ENCODE measurements at regions not wholly inside any gene's neighbourhood (a gene's known extent, or its start where the extent isn't known, plus 50 kb on each side); places are given as distances from the start of the nearest gene placed in this dataset.
"Not testable (repeated sequence)": the region's sequence is repeated elsewhere in the genome, so short reads cannot be mapped to it uniquely, and the experiment has no call there.

DNA sequence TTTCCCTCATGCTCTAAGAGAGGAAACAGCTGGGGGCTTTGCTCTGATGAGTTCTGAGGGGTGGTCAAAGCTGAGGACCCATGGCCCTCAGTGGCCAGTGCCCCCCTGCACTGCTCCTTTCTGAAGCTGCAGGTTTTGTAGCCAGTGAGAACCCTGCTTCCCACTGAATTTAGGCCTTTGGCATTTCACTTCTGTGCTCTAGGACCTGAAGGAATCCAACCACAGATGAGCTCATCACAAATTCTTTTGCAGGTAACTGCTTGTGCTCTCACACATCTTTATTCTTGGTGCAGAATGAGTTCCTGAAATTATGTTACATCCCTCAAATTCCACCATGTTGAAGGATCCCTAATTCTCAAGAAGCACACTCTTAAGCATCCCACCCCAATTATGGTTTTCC lies 248.7 kb upstream of the IRF2BP2 start:
- DNase-seq, result no peak

DNA sequence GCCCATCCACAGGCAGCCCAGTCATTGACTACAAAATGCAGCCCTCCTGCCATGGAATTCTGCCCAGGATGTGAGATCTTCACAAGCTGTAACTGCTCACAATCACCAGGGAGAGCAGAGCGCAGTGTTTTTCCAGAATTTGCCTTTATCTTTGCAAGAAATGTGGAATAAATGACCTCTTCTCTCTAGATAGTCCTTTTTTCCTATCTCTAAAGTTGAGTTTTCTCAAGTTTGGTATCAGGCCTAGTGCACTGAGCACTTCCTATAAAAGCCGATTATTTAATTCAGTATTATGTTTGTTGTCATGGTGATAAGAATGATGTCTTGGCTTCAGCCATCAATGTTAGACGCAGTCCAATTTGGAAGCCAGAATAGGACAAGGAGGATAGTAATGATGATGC lies 246.9 kb upstream of the IRF2BP2 start:
- no peak for DNase-seq

DNA sequence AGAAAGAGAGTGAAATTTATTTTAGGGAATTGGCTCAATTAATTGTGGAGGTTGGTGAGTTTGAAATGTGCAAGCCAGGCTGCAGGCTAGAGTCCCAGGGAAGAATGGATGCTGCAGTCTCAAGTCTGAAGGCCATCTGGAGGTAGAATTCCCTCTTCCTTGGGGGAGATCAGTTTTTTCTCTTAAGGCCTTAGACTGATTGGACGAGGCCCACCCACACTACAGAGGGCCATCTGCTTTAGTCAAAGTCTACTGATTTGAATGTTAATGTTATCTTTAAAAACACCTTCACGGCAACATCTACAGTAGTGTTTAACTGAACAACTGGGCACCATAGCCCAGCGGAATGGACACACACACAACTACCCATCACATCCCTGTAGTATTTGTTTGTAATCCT lies 245.9 kb upstream of the IRF2BP2 start:
- DNase-seq, result no peak

GRCh38 chr1:234854645-234855039 lies 244.7 kb upstream of the IRF2BP2 start:
- no peak for DNase-seq

DNA sequence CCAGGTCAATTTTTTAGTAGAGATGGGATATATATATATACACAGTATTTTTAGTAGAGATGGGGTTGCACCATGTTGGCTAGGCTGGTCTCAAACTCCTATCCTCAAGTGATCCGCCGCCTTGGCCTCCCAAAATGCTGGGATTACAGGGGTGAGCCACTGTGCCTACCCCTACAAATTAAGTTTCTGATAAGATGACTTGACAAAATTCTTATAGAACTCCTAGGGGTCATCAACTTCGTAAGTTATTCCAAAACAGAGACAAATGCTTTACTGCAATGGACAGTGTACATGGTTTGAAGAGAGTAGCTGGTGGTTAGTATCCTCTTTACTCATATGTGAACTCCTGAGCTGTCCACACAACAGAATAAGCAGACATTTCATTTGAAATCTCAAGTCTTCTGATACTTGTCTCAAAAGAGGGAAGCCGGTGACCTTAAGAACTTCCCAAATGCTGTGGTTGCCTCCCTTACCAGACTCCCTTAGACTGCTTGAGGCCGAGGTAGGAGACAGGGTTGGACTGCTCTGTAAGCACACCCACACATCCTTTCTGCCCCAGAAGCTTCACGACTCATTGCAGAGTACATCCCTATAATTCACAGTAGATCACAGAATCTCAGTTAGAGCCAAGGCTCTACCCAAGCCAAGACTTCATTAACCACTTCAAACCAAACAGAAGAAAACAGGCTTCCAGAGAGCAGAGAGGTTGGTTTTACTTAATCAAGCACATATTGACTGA lies 244.1 kb upstream of the IRF2BP2 start:
- no peak for DNase-seq

DNA sequence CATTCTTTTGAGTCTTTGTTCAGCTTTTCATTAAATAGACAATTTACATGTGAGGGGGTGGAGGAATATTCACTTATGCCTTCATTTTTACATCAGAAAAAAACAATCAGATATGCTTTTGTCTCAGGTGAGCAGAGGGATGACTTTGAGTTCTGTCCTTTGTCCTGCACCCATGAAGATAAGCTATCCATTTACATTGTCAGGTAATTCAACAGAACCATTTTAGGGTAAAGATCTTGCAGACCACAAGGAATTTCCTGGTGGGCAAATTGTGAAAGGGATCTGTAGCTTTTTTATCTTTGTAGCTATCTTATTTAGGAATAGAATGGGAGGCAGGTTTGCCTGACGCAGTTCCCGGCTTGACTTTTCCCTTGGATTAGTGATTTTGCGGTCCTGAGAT lies 242.7 kb upstream of the IRF2BP2 start:
- no peak for DNase-seq

DNA sequence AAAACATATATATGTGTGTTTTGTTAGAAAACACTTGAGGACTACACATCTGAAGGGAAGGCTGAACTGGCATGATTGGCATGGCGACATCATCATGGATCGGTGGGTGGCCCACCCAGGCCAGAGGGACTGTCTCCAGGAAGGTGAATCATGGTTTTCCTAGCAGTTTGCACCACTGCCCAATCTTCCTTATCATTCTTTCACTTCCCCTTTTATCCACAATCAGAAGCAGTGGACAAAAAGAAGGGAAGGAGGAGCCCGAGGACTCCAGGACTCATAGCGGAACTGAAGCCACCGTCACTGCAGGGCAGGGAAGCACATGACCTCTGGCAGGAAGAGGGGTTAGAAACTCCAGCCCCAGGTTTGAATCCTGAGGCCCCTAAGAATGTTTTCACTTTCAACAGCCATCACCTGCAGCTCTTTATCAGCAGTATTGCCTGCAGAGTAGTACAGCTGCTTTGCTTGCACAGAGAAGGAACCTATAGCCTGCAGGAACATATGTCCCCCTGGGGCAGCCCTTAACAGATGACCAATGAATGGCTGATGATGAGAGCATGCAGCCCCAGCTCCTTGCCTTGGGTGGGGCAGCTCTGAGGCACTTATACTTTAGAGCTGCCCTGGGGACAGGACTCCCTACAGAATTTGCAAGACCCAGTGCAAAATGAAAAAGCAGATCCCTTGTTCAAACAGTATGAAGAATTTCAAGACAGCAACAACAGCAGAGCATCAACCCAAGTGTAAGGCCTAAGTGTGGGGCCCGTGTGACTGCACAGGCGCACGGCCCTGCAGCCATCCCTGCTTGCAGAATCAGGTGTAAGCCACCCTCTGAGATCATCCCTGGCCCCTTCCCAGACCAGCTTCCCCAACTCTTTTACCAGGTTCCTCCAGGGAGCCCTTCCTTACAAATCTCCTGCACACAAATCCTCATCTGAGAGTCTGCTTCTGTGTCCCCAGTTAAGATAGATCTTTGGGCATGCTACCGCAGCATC lies 241.8 kb upstream of the IRF2BP2 start:
- no peak for DNase-seq

DNA sequence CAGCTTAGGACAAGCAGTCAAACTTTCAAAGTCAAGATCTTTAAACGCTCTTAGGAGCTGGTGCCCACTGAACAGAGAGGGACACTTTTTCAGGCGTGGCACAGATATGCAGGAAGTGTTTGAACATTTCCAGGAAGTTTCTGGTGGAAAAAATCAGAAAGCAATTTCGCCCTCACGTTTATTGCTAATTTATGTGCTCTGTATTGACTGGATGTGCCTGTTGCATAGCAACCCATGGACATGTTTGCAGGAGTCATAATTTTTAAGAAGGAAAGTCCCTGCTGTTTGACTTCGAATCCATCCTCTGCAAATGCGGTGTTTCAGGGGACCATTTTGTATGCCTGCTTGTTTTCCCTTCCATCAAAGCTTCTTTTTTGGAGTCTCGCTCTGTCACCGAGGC lies 239.9 kb upstream of the IRF2BP2 start:
- no peak for DNase-seq

GRCh38 chr1:234848972-234849649 lies 239.1 kb upstream of the IRF2BP2 start:
- no peak for DNase-seq

DNA sequence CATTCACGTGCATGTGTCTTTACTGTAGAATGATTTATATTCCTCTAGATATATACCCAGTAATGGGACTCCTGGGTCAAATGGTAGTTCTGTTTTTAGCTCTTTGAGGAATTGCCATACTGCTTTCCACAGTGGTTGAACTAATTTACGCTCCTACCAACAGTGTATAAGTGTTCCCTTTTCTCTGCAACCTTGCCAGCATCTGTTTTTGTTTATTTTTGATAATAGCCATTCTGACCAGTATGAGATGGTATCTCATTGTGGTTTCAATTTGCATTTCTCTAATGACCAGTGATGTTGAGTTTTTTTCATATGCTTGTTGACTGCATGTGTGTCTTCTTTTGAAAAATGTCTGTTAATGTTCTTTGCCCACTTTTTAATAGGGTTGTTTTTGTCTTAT lies 236.8 kb upstream of the IRF2BP2 start:
- DNase-seq, result not testable (repeated sequence)

- DNase-seq, result no peak
These were observed 235.9 kb upstream of the IRF2BP2 start for GRCh38 chr1:234845836-234846235.

DNA sequence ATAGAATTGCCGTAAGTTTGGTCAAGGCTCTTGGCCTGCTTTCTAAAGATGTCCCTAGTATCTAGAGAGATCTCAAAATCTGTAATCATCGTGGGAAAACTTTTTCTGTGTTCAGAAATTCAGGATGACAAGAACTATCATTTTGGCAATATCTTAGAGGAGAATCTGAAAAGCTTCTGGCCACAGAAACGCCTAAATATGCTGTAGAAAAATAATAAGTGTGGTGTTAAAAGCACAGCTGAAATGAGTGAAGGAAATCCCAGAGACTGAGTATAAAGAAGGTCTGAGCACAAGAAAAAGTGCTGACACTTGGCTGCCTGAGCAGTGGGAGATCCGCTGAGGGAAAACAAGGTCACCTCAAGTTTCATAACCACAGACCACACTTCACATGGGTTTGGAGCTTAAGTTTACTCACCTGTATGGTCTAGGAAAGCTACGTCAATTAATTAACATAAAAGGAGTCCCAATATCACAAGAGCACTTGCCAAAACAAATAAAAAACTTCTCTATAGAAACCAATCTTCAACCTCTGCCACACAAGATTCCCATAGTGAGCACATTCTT lies 235.2 kb upstream of the IRF2BP2 start:
- no peak for DNase-seq

DNA sequence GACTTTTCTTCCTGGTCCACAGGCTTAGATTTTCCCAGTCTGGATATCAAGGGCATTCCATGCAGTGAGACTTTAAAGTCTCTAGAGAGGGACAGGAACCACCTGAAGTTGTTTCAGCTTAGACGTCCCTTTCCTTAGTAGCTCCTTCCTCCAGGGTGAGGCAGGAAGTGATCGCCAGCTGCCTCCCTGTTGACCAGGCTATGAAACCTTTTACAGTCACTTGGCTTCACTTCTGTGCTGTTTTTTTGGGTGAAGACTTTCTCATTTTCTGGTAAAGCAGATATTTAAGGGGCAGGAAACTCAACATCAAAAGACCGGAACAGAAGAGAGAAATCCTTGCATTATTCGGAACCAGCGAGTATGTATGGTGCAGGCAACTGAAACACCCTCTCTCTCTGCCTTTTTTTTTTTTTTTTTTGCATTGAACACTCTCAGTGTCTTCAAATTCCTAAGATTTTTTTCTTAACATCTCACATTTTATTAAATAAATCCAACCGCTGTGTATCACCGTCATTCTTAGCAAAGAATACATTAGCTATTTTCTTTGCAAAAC lies 234.6 kb upstream of the IRF2BP2 start:
- no peak for DNase-seq

- DNase-seq, result no peak
These were observed 234.0 kb upstream of the IRF2BP2 start for GRCh38 chr1:234843946-234844345.

- no peak for DNase-seq
These were observed 233.0 kb upstream of the IRF2BP2 start for GRCh38 chr1:234842726-234843641.

GRCh38 chr1:234841710-234842231 lies 231.8 kb upstream of the IRF2BP2 start:
- no peak for DNase-seq

DNA sequence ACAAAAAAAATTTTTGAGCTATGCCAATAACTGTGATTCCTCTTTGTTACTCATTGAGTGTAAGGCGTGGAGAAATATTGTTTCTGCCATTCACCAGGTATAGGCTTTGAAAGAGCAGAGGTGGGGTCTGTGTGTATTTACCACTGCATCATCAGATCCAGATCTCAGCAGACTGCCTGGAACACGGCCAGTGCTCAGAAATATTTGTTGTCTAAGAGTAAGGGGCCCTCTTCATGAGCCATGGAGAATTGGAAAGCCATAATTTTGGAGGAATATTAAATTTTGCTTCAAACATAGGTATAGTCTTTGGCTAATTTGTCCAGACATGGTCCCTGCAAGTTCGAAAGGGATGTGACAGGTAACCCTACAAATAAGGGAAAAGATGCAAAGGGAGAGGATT lies 231.3 kb upstream of the IRF2BP2 start:
- DNase-seq, result no peak

DNA sequence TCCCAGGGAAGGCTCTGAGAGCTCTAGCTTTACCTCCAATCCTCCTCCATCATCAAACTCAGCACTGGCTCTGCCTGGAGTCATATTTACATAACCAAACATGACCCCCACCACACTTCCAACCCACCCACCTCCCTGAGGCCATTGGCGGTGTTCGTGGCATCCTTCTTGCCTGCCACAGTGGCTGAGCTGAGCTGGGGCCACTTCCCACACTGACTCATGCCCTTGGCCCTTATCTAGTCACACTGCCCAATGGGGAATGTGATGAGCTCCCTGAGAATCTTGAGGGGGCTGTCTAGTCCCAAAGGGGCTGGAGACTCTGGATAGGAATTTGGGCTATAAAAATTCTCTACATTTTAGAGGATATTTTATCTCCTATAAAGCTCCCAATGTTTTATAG lies 230.9 kb upstream of the IRF2BP2 start:
- DNase-seq, result no peak

- DNase-seq, result no peak
These were observed 230.3 kb upstream of the IRF2BP2 start for GRCh38 chr1:234840253-234840652.

DNA sequence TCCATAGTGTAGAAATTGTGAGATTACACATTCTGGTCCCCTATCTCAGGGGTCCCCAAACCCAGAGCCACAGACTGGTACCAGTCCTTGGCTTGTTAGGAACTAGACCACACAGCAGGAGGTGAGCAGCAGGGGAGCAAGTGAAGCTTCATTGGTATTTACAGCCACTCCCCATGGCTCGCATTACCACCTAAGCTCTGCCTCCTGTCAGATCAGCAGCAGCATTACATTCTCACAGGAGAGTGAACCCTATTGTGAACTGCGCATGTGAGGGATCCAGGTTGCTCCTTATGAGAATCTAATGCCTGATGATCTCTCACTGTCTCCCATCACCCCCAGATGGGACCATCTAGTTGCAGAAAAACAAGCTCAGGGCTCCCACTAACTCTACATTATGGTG lies 229.7 kb upstream of the IRF2BP2 start:
- no peak for DNase-seq

DNA sequence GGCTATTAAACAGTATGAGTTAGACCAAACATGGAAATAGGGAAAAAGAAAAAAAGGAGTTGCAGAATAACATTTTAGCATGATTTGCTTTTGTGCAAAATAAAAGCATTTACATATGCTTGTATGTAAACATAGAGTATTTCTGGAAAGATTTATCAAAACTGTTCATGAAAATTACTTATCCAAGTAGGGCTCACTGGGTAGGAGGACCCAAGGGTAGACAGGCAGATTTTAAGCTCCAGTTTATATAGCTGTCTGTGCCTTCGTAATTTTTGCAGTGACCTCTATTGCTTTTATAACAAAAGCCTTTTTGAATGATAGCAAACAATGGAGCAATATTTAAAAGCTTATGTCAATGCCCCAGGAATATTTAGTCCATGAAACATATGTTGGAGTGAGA lies 228.8 kb upstream of the IRF2BP2 start:
- no peak for DNase-seq

- DNase-seq, result no peak
These were observed 228.2 kb upstream of the IRF2BP2 start for GRCh38 chr1:234838182-234838581.

Measured in amniotic stem cell (primary cell).